Tibial artery (tissue), 4 donors: ENCODE measurements at regions not wholly inside any gene's neighbourhood (a gene's known extent, or its start where the extent isn't known, plus 50 kb on each side); places are given as distances from the start of the nearest gene placed in this dataset.

Source experiments
- DNase-seq, 2 donors: peaks; one replicate each; pipeline ENCODE4 v3.0.0-alpha.2; 2019
- H3K27ac ChIP-seq, 2 donors: fragments of 200-600 bp; sonication (generic) in 1 of 2; 1 replicate in 1 of 2; 2 replicates in 1 of 2; pipeline ENCODE4 v1.5.1; 2018 to 2019; ENCODE audit warnings: mild to moderate bottlenecking in 1 of 2
- H3K27me3 ChIP-seq, 2 donors: fragments of 200-600 bp; sonication (generic) in 1 of 2; one replicate each; pipeline versions ENCODE4 v1.5.1 to v1.6.0; 2016 to 2019
- H3K36me3 ChIP-seq, 3 donors: fragments of 200-600 bp; sonication (generic) in 2 of 3; one replicate each; pipeline ENCODE4 v1.5.1; 2016 to 2019; ENCODE audit warnings: mild to moderate bottlenecking in 2 of 3
- H3K4me1 ChIP-seq, 4 donors: fragments of 200-600 bp; sonication (generic) in 2 of 4; 1 replicate in 3 of 4; 2 replicates in 1 of 4; pipeline ENCODE4 v1.5.1; 2016 to 2019
- H3K4me3 ChIP-seq, 2 donors: fragments of 200-600 bp; sonication (generic) in 1 of 2; 1 replicate in 1 of 2; 2 replicates in 1 of 2; pipeline ENCODE4 v1.5.1; 2018 to 2019; ENCODE audit warnings: mild to moderate bottlenecking in 2 of 2
- H3K9me3 ChIP-seq, 3 donors: fragments of 200-600 bp; sonication (generic) in 1 of 3; one replicate each; pipeline ENCODE4 v1.5.1; 2016 to 2019
- CTCF ChIP-seq, 2 experiments: fragments of 200-600 bp in 1 of 2; fragments of 450-650 bp in 1 of 2; IDR thresholded peaks; one replicate each; pipeline ENCODE4 v1.5.1; 2017 to 2019; ENCODE audit warnings: antibody characterized with exemption in 2 of 2, mild to moderate bottlenecking in 1 of 2, moderate library complexity in 1 of 2
- intact Hi-C: fragments of 100-400 bp; cut with DNase I; formaldehyde crosslinking; loops from one replicate; pipeline ENCODE4 v1.15.0; 2023; ENCODE audit warnings: low total_unique reads

- no peaks in the 10 kb centered on the region for H3K9me3 ChIP-seq
- H3K4me3 ChIP-seq, result no peak overlapping the region
- TF ChIP-seq CTCF (IDR thresholded peaks at IDR 0.05), result no peak
- H3K27me3 ChIP-seq, result no peaks in the 10 kb centered on the region
- H3K36me3 ChIP-seq, result no peaks in the 10 kb centered on the region
- H3K4me1 ChIP-seq, result no peaks in the 10 kb centered on the region
- no peak overlapping the region for H3K27ac ChIP-seq
- no peak for DNase-seq
- intact Hi-C loops, result no loop called here
Observed at GRCh38 chr6:14966906-14967711, 278.8 kb upstream of the JARID2 start.

DNA sequence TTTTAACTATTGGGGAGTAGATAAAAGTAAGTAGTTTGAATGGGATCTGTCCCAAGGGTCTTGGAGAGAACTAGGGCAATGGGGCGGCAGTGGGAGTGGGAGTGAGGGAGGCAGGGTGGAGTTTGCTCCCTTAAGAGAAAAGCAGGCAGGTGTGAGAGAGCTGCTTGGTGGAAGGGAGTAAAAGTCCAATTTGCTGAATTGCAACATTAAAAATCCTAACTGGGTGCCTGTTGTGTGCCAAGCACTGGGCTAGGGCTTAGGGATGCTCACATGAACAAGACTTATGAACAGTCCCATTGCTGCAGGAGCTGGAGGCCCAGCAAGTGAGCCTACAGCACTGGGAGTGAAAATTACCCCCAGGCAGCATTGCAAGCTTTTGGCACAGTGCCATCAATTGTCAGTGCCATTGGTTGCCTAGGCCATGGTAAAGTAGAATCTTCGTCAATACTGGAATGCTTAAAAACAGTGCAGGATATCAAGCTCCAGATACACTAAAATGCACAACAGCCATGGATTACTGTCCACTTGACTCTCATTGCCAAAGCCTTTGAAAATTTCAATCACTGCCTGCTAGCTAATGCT lies 277.7 kb upstream of the JARID2 start:
- H3K4me1 ChIP-seq, result no peaks in the 10 kb centered on the region
- no peak overlapping the region for H3K4me3 ChIP-seq
- no peaks in the 10 kb centered on the region for H3K36me3 ChIP-seq
- no peaks in the 10 kb centered on the region for H3K9me3 ChIP-seq
- H3K27me3 ChIP-seq, result no peaks in the 10 kb centered on the region
- DNase-seq, result no peak
- no peak for TF ChIP-seq CTCF (IDR thresholded peaks at IDR 0.05)
- intact Hi-C loops, result no loop called here
- H3K27ac ChIP-seq, result no peak overlapping the region

DNA sequence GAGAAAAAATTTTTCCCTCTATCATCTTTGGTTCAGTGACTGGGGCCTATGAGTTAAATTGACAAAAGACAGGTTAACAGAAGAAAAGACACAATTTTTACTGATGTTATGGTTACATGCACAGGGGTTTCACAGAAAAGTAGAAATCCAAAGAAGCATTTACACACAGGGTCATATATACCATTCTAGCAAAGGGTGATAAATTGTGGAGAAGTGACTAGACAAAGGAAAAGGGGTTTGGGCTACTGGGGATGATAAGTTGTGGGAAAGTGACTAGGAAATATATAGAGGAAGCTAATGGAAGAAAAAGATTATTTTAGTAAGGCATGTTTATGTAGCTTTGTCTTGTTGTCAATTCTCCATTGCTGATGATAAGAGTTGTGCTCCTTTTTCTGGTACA lies 276.7 kb upstream of the JARID2 start:
- Histone ChIP-seq H3K27me3 (no peaks in the 10 kb centered on the region), H3K4me1 (no peaks in the 10 kb centered on the region), H3K36me3 (no peaks in the 10 kb centered on the region), H3K4me3 (no peak overlapping the region), H3K27ac (no peak overlapping the region), H3K9me3 (no peaks in the 10 kb centered on the region)
- no peak for TF ChIP-seq CTCF (IDR thresholded peaks at IDR 0.05)
- DNase-seq, result no peak
- intact Hi-C loops, result no loop called here

DNA sequence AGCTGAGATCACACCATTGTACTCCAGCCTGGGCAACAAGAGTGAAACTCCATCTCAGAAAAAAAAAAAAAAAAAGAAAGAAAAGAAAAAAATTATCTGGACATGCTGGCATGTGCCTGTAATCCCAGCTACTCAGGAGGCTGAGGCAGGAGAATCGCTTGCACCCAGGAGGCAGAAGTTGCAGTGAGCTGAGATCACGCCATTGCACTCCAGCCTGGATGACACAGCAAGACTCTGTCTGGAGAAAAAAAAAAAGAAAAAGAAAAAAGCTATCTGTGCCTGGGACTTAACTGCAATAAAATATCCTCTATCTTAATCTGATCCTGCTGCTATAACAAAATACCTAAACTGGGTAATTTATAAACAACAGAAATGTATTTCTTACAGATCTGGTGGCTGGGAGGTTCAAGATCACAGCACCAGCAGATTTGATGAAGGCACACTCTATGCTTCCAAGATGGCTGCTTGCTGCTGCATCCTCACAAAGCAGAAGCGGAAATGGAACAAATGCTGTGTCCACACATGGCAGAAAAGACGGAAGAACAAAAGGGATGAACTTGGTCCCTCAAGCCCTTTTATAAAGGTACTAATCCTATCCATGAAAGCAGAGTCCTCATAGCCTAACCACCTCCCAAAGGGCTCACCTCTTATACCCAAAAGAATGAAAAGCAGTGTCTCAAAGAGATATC lies 273.3 kb upstream of the JARID2 start:
- Histone ChIP-seq H3K4me1 (no peaks in the 10 kb centered on the region), H3K27me3 (no peaks in the 10 kb centered on the region), H3K27ac (no peak overlapping the region), H3K4me3 (no peak overlapping the region), H3K9me3 (no peaks in the 10 kb centered on the region), H3K36me3 (no peaks in the 10 kb centered on the region)
- intact Hi-C loops, result no loop called here
- no peak for TF ChIP-seq CTCF (IDR thresholded peaks at IDR 0.05)
- DNase-seq, result no peak

GRCh38 chr6:14974372-14974771 lies 271.5 kb upstream of the JARID2 start:
- TF ChIP-seq CTCF (IDR thresholded peaks at IDR 0.05), result no peak
- intact Hi-C loops, result no loop called here
- DNase-seq, result no peak
- no peak overlapping the region for H3K4me3 ChIP-seq
- no peaks in the 10 kb centered on the region for H3K27me3 ChIP-seq
- H3K4me1 ChIP-seq, result no peaks in the 10 kb centered on the region
- H3K36me3 ChIP-seq, result no peaks in the 10 kb centered on the region
- H3K9me3 ChIP-seq, result no peaks in the 10 kb centered on the region
- no peak overlapping the region for H3K27ac ChIP-seq
